HG03135 (cell line): ENCODE measurements at regions not wholly inside any gene's neighbourhood (a gene's known extent, or its start where the extent isn't known, plus 50 kb on each side); places are given as distances from the start of the nearest gene placed in this dataset.
"Not testable (repeated sequence)": the region's sequence is repeated elsewhere in the genome, so short reads cannot be mapped to it uniquely, and the experiment has no call there.

Experiments
- ATAC-seq: cut with Tn5 transposase; IDR thresholded peaks from one replicate; pipeline ENCODE4 v1.9.1; 2021; ENCODE audit warnings: mild to moderate bottlenecking, moderate library complexity; ENCODE audit not compliant: unreplicated experiment

DNA sequence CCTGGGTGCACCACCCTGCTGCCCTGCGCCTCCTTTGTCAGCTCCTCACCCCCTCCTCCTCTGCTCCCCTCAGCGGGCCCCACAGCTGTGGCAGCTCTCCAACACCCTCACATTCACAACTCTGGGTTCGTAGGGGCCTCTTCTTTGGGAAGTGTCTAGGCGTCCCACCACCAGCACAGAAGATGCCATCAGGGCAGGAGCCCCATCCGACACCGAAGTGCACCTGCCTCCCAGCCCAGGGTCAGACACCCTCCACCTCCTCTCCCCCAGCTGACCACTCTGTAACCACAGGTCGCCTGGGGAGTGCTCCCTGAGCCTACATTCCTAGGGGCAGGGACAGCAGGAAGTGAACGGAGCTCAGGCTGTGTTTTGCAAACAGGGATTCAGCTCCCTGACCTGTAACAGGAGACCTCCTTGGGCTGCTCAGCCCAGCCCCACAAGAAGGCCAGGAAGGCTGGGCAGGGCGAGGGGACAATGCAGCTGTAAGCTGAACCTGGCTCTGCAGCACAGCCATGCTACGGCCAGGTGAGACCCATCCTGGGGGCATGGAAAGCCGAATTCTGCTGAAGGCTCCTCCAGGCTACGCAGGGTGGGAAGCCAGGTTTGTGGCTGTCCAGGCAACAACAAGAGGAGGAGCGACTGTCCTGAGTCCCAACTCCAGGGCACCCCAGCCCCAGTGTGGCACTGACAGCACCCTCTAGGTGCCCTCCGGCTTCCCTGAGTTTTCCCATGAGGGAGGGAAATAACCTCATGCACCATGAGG is 269.0 kb downstream of the GOLGA6L6 start:
- no peak for ATAC-seq

DNA sequence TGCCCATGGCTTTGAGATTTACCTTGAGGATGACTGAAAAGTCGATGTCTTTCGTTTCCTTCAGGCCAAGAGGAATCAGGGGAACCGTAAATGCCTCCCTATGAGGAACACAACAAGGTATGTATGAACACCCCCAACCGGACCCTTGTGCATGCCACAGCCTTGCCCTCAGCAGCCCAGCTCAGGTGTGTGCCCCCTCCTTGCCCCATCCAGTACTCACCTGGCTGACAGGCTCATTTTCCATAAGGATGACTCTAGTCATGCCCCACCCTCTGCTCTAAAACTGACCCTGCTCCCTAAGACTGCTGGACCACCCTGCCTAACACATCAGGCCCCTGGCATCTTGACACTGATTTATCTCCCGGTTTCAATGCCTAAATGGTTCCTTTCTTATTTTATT is 270.0 kb downstream of the GOLGA6L6 start:
- ATAC-seq, result no peak

DNA sequence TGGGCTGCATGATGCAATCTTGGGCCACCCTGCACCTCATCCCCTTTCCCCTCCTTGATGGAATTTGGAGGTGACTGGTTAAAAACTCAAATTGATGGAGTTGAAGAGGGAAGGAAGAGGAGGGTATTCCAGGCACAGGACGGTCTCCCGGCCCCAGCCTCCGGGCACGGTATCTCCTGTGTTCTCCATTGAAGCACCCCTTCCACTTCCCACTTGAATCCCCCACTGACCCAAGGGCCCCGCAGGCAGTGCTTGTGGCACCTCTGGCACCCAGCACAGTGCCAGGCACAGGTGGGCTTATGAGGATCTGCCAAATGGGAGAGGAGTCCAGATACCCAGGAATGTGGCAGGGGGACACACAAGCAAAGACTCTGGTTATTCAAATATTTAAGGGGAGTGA is 271.6 kb downstream of the GOLGA6L6 start:
- ATAC-seq, result not testable (repeated sequence)

DNA sequence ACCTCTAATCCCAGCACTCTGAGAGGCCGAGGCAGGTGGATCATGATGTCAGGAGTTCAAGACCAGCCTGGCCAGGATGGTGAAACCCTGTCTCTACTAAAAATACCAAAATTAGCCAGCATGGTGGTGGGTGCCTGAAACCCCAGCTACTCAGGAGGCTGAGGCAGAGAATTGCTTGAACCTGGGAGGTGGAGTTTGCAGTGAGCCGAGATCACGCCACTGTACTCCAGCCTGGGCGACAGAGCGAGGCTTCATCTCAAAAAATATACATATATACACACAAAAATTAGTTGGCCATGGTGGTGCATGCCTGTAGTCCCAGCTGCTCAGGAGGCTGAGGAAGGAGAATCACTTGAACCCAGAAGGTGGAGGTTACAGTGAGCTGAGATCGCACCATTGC is 273.6 kb downstream of the GOLGA6L6 start:
- ATAC-seq, result not testable (repeated sequence)

DNA sequence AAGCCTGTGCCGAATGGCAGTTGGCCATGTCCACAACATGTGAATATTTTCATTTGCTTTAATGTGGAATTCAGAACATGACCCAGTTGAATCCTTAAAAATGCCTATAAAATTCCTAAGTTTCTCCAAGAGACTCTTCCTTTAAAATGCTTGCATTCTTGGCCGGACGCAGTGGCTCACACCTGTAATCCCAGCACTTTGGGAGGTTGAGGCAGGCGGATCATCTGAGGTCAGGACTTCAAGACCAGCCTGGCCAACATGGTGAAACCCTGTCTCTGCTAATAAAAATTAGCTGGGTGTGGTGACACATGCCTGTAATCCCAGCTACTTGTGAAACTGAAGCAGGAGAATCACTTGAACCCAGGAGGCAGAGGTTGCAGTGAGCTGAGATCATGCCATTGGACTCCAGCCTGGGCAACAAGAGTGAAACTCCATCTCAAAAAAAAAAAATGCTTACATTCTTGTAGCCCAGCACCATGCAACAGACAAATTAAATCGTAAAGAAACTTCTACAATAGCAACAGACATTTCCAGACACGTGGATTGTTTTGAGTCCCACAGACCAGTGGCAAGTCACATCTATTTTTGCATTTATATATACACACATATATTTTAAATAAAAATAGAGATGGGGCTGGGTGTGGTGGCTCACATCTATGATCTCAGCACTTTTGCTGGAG is 274.4 kb downstream of the GOLGA6L6 start:
- not testable (repeated sequence) for ATAC-seq

DNA sequence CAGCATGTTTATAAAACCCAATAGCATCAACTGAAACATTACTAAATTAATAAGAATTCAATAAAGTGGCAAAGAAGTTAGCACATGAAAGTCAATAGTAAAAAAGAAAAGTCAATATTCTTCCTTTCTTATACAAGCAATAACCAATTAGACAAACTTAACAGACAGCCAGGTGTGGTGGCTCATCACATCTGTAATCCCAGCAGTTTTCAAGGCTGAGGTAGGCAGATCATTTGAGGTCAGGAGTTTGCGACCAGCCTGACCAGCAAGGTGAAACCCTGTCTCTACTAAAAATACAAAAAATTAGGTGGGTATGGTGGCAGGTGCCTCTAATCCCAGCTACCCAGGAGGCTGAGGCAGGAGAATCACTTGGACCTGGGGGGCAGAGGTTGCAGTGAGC is 275.9 kb downstream of the GOLGA6L6 start:
- ATAC-seq, result not testable (repeated sequence)

DNA sequence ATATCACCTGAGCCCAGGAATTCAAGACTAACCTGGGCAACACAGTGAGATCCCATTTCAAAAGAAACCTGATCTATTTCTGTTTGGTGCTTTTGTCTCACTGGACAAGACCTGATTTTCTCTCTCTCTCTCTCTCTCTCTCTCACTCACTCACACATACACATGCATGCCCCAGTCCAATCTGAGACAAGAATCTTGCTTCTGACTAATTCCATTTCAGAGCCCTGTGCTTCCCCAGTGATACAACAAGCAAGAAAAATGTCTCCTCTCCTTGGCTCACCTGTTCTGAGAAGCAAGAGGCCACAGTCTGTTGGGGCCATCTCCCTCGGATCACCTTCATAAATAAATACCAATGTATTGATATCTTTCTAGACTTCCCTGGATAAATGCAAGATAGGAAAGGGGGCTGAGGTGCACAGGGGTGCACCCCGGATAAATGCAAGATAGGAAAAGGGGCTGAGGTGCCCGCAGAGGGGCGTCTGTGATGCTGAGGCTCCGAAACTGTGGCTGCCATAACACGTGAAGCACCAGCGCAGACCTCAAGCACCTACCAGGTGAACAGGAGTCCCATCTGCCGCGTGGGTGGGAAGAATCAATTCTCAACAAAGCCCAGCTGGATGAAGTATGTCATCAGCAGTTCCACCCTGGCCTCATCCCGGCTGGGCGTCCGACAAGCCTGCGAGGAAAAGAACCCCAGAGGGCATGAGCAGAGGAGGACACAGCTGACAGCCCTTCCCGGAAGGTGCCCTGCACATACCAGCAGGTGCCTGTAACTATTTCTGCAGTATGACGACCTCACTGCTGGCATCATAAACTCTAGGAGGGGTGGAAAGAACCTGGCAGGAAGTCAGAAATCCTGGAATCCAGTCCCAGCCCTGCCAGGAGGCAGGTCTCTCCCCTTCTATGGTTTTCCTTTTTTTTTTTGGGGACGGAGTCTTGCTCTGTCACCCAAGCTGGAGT is 280.0 kb downstream of the GOLGA6L6 start:
- not testable (repeated sequence) for ATAC-seq

DNA sequence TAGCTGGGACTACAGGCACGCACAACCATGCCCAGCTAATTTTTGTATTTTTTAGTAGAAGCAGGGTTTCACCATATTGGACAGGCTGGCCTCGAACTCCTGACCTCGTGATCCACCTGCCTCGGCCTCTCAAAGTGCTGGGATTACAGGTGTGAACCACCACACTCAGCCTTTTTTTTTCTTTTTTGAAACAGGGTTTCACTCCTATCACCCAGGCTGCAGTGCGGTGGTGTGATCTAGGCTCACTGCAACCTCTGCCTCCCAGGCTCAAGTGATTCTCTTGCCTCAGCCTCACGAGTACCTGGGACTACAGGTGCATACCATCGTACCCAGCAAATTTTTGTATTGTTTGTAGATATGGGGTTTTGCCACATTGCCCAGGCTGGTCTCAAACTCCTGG is 280.9 kb downstream of the GOLGA6L6 start:
- ATAC-seq, result not testable (repeated sequence)

DNA sequence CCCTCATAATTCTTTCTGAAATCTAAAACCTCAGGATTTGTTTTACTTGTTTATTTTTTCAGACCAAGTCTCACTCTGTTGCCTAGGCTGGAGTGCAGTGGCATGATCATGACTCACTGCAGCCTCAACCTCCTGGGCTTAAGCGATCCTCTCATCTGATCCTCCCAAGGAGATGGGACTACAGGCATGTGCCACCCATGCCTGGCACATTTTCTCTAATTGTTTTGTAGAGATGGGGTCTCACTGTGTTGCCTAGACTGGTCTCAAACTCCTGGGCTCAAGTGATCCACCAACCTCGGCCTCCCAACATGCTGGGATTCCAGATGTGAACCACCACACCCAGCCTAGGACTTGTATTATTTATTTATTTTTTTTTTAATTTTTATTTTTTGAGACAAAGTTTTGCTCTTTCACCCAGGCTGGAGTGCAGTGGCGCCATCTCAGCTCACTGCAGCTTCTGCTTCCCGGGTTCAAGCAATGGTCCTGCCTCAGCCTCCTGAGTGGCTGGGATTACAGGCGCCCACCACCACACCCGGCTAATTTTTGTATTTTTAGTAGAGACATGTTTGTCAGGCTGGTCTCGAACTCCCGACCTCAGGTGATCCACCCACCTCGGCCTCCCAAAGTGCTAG is 281.9 kb downstream of the GOLGA6L6 start:
- ATAC-seq, result not testable (repeated sequence)

DNA sequence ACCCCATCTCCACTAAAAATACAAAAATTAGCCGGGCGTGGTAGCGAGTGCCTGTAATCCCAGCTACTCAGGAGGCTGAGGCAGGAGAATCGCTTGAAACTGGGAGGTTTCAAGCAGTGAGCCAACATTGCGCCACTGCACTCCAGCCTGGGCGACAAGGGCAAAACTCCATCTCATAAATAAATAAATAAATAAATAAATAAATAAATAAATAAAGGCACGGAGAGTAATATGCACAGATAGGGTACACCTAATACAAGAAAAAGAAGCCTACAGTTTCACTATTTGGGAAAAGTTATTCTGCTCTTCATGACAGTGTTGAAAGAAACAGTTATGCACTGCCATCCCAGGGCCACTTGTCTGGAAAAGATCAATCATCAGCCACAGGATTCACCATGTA is 285.2 kb downstream of the GOLGA6L6 start:
- ATAC-seq, result not testable (repeated sequence)

DNA sequence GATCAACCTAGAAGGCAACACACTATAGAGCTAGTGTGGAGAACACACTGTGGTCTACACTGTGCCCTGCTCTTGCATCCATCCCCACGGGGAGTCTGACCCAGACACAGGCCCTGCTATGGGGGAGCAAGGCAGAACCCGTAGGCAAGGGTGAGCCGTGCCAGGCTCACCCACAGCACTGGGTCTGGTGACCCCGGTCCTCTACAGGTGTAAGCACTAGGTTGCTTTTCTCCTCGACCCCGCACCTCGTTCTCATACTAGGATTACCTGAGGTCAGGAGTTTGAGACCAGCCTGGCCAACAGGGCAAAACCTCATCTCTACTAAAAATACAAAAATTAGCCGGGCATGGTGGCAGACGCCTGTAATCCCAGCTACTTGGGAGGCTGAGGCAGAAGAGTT is 286.0 kb downstream of the GOLGA6L6 start:
- ATAC-seq, result not testable (repeated sequence)

DNA sequence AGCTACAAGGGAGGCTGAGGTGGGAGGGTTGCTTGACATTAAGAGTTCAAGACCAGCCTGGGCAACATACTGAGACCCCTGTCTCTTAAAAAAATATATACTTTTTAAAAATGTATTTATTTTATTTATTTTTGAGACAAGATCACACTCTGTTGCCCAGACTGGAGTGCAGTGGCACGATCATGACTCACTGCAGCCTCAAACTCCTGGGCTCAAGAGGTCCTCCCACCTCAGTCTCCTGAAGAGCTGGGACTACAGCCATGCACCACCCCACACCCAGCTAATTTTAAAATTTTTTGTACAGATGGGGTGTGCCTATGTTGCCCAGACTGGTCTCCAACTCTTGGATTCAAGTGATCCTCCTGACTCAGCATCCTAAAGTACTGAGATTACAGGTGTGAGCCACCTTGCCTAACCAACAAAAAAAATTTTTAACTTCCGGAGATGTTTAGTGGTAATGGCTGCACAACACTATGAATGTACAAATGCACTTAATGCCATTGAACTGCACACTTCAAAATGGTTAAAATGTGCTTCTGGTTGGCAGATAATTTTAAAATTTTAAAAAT is 288.5 kb downstream of the GOLGA6L6 start:
- ATAC-seq, result not testable (repeated sequence)

DNA sequence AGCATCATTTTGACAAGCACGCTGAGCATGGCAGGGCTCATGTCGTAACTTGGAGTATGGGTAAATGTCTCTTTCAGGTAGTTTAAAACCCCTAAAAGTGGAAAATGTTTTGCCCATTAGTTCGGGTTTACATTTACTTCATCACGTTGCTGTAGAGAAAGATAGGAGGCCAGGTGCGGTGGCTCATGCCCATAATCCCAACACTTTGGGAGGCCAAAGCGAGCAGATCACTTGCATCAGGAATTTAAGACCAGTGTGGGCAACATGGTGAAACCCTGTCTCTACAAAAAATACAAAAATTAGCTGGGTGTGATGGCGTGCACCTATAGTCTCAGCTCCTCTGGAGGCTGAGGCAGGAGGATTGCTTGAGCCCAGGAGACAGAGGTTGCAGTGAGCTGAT is 289.6 kb downstream of the GOLGA6L6 start:
- ATAC-seq, result not testable (repeated sequence)

DNA sequence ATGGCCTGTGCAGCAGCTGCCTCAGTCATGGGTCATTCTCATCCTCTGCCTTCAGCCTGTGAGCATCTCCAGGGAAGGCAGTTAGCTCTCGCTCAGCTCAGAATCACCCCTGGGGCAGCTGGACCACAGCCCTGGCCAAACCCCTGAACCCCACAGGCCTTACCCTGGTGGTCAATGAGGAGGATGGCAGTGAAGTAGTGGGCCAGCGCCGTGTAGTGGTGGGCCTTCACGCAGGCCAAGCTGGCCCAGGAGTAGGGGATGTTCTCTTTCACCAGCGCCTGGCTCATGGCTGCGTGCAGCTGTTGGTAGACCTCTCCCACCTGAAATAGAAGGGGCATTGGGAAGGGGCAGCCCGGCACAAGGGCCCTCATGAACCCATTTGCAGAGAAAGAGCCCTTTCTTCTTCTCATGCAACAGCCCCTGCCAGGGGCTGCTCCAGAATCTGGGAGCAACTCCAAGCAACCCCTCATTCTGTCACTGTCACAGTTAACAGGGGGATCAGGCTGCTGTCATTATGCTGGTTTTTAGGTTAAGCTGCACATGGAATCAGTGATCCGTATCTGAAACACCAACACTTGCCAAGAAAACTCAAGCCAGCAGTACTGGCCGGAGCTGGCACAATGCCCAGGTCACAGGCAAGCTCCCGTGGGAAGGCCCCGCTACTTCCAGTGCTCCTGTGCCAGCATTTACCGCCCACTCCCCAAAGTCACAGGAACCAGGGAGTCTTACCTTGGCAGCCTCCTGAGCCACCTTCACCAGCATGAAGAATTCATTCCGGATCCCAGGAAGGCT is 290.2 kb downstream of the GOLGA6L6 start:
- ATAC-seq, result not testable (repeated sequence)

DNA sequence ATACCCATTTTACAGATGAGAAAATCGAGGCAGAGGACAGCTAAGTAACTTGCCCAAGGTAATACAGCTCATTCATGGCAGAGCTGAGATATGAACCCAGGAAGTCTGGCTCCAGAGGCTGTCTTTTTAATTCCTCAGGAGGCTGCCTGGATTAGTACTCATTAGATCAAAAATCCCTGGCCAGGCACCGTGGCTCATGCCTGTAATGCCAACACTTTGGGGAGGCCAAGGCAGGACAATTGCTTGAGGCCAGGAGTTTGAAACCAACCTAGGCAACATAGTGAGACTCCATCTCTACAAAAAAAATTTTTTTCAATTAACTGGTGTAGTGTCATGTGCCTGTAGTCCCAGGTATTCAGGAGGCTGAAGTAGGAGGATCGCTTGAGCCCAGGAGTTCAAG is 291.4 kb downstream of the GOLGA6L6 start:
- ATAC-seq, result not testable (repeated sequence)

DNA sequence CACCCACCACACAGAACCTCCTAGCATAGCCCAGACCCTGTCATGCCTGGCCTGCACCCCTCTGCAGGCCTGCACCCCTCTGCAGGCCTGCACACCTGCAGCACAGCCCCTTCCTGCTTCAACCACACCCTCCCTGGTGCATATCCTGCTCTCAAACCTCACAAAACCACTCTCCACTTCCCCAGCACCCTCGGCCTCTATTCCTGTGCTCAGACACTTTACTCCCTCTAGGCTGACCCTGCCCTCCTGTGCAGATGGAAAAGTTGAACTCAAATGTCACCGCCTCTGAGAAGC is 292.0 kb downstream of the GOLGA6L6 start:
- not testable (repeated sequence) for ATAC-seq

DNA sequence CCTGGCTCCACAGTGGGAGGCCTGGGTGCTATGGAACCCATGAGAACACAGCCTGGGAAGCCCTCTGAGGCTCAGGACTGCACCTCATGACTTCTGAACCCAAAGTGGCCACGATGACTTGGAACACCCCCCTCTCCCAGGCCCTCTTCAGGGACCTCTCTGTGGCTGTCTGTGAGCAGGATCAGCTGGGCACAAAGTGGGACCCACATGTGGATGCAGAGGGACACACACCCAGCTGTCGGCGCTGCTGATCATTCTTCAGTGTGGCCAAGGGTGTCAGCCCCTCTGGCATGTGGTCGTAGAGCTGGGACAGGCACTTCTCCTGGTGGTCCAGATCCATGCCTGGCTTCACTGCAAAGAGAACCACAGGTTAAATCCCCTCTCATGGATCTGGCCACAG is 293.2 kb downstream of the GOLGA6L6 start:
- not testable (repeated sequence) for ATAC-seq

DNA sequence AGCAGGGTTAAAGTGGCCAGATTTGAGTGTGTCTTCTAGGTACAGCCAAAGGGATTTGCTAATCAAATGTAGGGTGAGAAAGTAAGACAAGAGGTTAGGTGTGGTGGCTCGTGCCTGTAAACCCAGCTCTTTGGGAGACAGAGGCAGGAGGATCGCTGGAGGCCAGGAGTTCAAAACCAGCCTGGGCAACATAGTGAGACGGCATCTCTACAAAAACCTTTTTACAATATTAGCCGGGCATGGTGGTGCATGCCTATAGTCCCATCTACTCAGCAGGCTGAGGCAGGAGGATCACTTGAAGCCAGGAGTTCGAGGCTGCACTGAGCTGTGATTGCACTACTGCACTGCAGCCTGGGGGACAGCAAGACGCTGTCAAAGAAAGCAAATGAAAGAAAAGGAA is 294.5 kb downstream of the GOLGA6L6 start:
- ATAC-seq, result not testable (repeated sequence)

DNA sequence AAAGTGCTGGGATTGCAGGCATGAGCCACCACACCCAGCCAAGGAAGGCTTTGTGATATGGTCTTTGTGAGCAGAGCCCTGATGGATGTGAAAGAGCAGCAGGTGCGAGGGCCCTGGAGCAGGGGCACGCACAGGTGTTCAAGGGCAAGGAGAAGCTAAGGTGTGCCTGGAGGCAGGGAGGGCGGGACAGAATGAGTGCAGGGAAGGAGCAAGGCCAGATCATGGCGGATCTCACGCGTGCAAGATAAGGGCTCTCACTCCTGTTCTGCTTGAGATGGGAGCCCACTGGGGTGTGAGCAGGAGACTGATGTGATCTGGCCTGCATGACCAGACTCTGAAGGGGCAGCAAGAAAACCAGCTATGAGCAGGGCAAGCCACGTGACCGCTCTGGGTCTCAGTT is 295.0 kb downstream of the GOLGA6L6 start:
- not testable (repeated sequence) for ATAC-seq

DNA sequence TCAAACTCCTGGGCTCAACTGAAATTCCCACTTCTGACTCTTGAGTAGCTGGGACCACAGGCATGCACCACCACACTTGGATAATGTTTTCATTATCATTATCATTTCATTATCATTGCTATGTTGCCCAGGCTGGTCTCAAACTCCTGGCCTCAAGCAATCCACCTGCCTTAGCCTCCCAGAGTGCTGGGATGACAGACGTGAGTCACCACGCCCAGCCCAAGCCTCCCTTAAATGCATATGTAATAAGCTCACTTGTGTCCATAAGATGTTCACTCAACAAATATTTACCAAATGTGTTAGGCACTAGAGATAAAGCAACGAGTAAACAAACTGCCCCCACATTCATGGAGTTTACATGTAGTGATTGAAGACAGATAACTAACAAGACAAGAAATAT is 295.7 kb downstream of the GOLGA6L6 start:
- ATAC-seq, result not testable (repeated sequence)
